Neuron (in vitro differentiated cells): ENCODE measurements at regions not wholly inside any gene's neighbourhood (a gene's known extent, or its start where the extent isn't known, plus 50 kb on each side); places are given as distances from the start of the nearest gene placed in this dataset.

Source experiments
- H2AFZ ChIP-seq: one replicate; pipeline ENCODE4 v1.6.1; 2013; ENCODE audit warnings: low read depth, mild to moderate bottlenecking, inconsistent platforms, low read length, moderate library complexity
- H3K27me3 ChIP-seq: one replicate; pipeline ENCODE4 v1.6.1; 2013; ENCODE audit warnings: low read length; ENCODE audit not compliant: insufficient read depth
- H3K36me3 ChIP-seq: one replicate; pipeline ENCODE4 v1.6.1; 2013; ENCODE audit warnings: low read length; ENCODE audit not compliant: insufficient read depth
- H3K4me1 ChIP-seq: one replicate; pipeline ENCODE4 v1.6.1; 2013; ENCODE audit warnings: low read length; ENCODE audit not compliant: insufficient read depth
- H3K4me3 ChIP-seq: 2 replicates; pipeline ENCODE4 v1.5.1; 2013; ENCODE audit warnings: mild to moderate bottlenecking, low read length, moderate library complexity
- H3K9me3 ChIP-seq: one replicate; pipeline ENCODE4 v1.6.1; 2013; ENCODE audit warnings: low read length

DNA sequence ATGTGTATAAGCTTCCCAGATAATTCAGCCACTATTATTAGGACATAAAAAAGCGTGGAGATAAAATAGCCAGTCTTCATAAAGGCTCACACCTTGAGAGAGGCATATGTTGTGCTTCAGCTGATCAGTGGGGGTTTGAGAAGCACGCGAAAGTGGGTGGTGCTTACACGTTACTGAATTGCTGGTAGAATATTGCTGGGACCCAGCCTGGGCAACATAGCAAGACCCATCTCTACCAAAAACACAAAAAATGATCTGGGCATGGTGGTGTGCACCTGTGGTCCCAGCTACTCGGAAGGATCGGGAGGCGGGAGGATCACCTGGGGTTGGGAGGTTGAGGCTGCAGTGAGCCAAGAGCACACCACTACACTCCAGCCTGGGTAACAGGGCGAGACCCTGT is 74.9 kb upstream of the MBOAT2 start:
- H3K27me3 ChIP-seq: no peaks in the 10 kb centered on the region
- H2AFZ ChIP-seq: no peak overlapping the region
- no peaks in the 10 kb centered on the region for H3K36me3 ChIP-seq
- H3K4me1 ChIP-seq: no peaks in the 10 kb centered on the region
- H3K4me3 ChIP-seq: no peak overlapping the region
- peaks cover 4% of the 10 kb centered on the region for H3K9me3 ChIP-seq

DNA sequence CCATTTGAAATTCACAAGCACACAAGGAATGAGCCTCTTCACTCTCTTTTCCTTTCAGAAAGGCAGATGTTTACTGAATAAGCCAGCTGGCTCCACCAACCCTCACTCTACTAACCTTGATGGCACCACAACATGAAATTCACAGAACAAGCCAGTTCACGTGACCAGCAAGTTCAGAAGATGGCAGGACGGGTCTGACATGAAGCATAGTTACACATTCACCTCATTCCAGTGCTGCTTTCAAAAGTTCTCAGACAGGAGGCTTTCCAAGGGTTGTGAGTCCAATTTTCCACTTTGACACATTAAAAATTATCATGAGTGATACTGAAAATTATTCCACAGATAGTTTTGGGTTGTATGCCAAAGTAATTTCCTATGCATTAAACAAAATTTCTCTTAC is 74.2 kb upstream of the MBOAT2 start:
- H3K36me3 ChIP-seq: no peaks in the 10 kb centered on the region
- no peaks in the 10 kb centered on the region for H3K27me3 ChIP-seq
- H2AFZ ChIP-seq: no peak overlapping the region
- H3K4me1 ChIP-seq: no peaks in the 10 kb centered on the region
- H3K9me3 ChIP-seq: peaks cover 4% of the 10 kb centered on the region
- H3K4me3 ChIP-seq: no peak overlapping the region

DNA sequence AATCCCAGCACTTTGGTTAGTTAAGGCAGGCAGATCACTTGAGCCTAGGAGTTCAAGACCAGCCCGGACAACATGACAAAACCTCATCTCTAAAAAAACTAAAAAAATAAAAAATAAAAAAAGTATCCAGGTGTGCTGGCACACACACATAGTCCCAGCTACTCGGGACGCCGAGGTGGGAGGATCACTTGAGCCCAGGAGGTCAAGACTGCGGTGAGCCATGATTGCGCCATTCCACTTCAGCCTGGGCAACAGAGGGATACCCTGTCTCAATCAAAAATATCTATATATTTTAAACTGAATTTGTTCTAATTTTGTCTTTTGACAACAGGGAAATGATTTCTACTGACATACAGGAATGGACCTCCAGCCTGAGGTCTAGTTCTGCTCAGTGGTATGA is 73.3 kb upstream of the MBOAT2 start:
- H3K4me3 ChIP-seq: no peak overlapping the region
- H3K9me3 ChIP-seq: peaks cover 4% of the 10 kb centered on the region
- no peaks in the 10 kb centered on the region for H3K36me3 ChIP-seq
- no peaks in the 10 kb centered on the region for H3K4me1 ChIP-seq
- H3K27me3 ChIP-seq: no peaks in the 10 kb centered on the region
- no peak overlapping the region for H2AFZ ChIP-seq

DNA sequence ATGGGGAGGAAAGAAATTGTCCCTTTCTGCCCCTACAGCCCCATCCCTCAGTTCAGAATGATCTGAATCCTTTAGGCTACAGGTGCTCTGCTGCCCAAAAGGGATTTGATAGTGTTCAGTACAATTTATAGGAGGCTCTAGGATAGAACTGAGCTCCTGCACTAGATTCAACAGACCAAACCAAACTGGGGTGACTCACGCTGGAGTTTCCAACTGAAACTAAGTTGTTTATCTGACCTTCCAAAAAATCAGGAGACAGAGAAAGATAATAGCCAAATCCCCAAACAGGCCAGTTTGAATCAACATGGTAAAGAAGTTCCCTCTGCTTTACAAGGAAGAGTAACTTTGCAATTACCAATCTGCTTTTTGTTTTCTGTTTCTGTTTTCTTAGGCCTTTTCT is 72.7 kb upstream of the MBOAT2 start:
- no peaks in the 10 kb centered on the region for H3K27me3 ChIP-seq
- no peaks in the 10 kb centered on the region for H3K36me3 ChIP-seq
- no peak overlapping the region for H2AFZ ChIP-seq
- H3K4me3 ChIP-seq: no peak overlapping the region
- no peaks in the 10 kb centered on the region for H3K9me3 ChIP-seq
- no peaks in the 10 kb centered on the region for H3K4me1 ChIP-seq

DNA sequence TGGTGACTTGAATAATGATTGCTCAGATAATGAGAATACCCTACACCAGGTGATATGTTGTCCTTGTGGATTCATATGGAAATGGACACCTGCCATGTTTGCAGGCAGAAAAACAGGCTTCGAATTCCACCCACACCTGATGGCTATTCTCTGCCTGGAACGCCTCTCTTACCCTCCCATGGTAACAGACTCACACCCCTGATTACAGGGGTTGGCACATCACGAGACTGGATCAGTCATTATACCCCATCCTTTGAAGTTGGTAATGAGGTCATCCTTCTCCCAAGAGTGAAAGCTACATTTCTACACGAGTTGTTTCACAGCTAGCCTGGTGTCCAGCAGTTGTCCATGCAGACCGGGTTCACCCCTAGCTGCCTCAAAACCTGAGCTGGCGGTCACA is 71.4 kb upstream of the MBOAT2 start:
- Histone ChIP-seq H3K9me3 (no peaks in the 10 kb centered on the region), H3K4me3 (no peak overlapping the region), H3K36me3 (no peaks in the 10 kb centered on the region)

DNA sequence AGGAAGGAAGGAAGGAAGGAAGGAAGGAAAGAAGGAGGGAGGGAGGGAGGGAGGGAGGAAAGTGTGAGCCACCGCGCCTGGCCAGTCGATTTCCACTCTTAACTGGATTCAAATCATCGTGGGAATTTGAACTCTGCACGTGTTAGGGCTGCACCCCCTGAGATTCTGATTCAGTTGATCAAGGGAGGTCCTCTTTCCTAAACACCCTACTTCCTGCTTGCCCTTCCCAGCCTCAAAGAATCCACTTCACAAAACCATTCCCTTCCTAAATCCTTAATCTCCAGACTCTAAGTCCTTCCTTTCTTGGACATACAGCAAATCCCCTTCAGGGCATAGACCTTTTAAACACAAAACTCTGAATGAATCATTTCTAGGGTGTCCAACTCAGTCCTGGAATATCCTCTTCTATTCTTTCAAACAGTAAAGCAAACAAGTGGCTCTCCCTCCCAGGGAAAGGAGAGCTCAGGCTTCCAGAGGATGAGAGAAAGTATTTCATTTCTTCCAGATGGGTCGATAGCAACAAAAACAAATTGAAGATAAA is 68.2 kb upstream of the MBOAT2 start:
- H3K4me3 ChIP-seq: no peak overlapping the region
- H3K4me1 ChIP-seq: no peaks in the 10 kb centered on the region
- H2AFZ ChIP-seq: no peak overlapping the region
- no peaks in the 10 kb centered on the region for H3K36me3 ChIP-seq
- H3K9me3 ChIP-seq: no peaks in the 10 kb centered on the region
- no peaks in the 10 kb centered on the region for H3K27me3 ChIP-seq

More for the DNA sequence above, 71.4 kb upstream of the MBOAT2 start:
- Histone ChIP-seq H3K27me3 (no peaks in the 10 kb centered on the region), H3K4me1 (no peaks in the 10 kb centered on the region), H2AFZ (no peak overlapping the region)

DNA sequence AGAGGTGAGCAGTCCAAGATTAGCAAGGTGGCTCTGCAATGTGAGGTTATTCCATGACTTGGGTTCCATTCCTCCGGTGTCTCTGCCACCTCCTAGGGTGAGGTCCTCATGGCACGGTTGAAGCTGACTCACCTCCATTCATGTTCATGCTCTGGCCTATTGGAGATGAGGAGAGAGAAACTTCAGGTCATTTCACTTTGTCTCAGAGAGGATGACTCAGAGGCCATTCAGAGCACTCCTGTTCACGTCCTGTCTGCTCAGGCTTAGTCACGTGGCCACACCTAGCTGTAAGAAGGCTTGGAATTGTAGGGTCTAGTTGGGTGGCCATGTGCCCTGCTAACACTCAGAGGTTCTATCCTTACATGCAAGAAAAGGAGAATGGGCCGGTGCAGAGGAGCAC is 67.5 kb upstream of the MBOAT2 start:
- no peaks in the 10 kb centered on the region for H3K36me3 ChIP-seq
- no peak overlapping the region for H3K4me3 ChIP-seq
- H3K9me3 ChIP-seq: no peaks in the 10 kb centered on the region
- H3K27me3 ChIP-seq: no peaks in the 10 kb centered on the region
- H2AFZ ChIP-seq: no peak overlapping the region
- H3K4me1 ChIP-seq: no peaks in the 10 kb centered on the region

DNA sequence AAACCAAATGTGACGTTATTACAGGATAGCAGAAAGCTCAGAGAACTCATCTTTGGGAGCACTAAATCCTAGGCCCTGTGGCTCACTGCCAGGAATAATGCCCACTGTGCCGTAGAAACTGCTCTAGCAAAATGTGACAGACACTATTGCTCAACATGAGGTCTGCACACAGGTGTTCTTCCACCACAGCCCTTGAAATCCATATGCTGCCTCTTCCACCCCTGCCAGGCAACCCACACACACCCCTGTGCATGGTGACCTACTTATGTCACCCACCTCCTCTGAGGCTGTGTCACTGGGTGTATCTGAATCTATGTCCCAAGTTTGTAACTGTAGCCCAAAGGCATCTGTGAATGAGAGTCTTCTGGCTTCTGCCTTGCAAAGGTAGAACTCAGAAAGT is 66.1 kb upstream of the MBOAT2 start:
- no peaks in the 10 kb centered on the region for H3K36me3 ChIP-seq

DNA sequence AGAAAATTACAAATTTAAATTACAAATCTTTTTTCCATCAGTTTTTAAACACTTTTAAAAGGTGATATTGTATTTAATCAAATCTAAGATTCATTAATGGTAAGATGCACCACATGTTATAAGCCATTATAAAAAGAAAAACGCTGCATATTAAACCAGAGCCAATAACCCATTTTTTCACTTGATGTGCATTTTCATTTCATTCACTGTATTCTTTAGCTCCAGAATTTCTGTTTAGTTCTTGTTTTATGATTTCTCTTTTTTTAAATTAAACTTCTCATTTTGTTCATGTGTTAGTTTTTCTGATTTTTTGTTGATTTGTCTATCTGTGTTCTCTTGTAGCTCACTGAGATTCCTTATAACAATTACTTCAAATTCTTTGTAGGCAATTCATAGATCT is 62.4 kb upstream of the MBOAT2 start:
- Histone ChIP-seq H2AFZ (no peak overlapping the region), H3K36me3 (no peaks in the 10 kb centered on the region), H3K9me3 (no peaks in the 10 kb centered on the region), H3K4me3 (no peak overlapping the region), H3K27me3 (no peaks in the 10 kb centered on the region), H3K4me1 (no peaks in the 10 kb centered on the region)

More for the DNA sequence above, 66.1 kb upstream of the MBOAT2 start:
- Histone ChIP-seq H3K4me3 (no peak overlapping the region), H2AFZ (no peak overlapping the region), H3K4me1 (no peaks in the 10 kb centered on the region), H3K27me3 (no peaks in the 10 kb centered on the region), H3K9me3 (no peaks in the 10 kb centered on the region)

DNA sequence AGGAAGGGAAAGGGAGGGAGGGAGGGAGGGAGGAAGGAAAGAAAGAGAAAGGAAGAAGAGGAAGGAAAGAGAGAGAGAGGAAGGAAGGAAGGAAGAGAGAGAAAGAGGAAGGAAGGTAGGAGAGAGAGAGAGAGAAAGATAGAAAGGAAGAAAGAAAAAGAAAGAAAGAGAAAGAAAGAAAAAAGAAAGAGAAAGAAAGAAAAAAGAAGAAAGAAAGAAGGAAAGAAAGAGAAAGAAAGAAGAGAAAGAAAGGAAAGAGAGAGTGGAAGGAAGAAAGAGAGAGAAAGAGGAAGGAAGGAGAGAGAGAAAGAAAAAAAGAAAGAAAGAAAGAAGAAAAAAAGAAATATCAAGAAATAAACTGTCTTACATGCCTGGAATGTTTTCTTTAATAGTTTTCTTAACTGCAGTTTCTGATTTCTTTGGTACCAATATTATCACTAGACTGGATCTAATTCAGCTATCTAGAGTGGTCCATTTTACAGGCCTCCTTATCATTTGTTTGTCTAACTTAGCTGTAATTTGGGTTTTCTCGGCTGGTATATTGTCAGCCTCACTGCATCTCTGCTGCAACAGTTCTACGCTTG is 59.6 kb upstream of the MBOAT2 start:
- Histone ChIP-seq H2AFZ (no peak overlapping the region), H3K27me3 (no peaks in the 10 kb centered on the region), H3K36me3 (no peaks in the 10 kb centered on the region), H3K4me1 (no peaks in the 10 kb centered on the region), H3K4me3 (no peak overlapping the region), H3K9me3 (peaks cover 2% of the 10 kb centered on the region)

DNA sequence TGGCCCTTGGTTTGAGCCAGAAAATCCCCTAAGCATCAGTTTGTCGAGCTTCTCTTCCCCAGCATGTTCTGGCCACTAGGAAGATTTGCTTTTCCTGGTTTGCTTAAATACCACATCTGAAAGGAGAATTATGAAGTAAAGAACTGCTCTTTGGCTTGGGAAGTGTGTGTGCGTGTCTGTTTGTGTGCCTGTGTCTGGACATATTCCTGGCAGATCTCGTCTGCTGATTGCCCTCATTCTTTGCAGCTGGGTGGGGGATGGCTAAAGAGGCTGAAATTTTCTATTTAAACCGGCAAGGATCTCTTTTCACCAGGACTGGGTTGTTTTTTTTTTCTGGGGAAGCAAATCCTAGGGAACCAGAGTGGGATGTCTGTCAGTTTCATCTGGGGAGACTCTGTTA is 57.3 kb upstream of the MBOAT2 start:
- no peak overlapping the region for H2AFZ ChIP-seq
- H3K4me1 ChIP-seq: no peaks in the 10 kb centered on the region
- no peaks in the 10 kb centered on the region for H3K36me3 ChIP-seq
- peaks cover 2% of the 10 kb centered on the region for H3K9me3 ChIP-seq
- H3K4me3 ChIP-seq: no peak overlapping the region
- no peaks in the 10 kb centered on the region for H3K27me3 ChIP-seq

DNA sequence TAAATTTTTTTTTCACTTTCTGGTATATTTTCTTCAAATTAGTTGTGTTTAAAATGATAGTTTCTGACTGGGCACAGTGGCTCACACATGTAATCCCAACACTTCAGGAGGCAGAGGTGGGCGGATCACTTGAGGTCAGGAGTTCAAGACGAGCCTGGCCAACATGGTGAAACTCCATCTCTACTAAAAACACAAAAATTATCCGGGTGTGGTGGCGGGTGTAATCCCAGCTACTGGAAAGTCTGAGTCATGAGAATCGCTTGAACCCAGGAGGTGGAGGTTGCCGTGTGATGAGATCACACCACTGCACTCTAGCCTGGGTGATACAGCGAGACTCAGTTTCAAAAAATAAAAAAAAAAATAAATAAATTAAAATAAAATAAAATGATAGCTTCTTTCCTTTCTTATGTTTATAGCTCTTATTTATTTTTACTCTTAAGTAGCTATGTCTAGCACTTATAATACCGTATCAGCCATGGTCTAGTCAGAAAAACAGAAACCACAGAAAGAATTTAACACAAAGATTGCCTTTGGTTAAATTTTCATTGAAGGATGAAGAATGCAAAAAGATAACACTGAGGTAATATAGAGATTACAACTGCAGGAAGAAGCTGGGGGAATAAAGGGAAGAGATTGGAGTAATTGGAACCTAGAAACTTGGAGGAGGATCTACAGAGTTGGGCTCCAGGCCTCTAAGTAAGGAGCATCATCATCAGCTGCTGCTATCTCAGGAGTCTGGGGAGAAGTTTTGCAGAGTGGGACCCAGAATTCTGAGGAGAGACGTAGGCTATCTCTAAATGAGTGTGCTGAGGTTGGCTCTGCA is 54.7 kb upstream of the MBOAT2 start:
- Histone ChIP-seq H3K4me3 (no peak overlapping the region), H3K36me3 (no peaks in the 10 kb centered on the region), H3K27me3 (no peaks in the 10 kb centered on the region), H2AFZ (no peak overlapping the region), H3K4me1 (no peaks in the 10 kb centered on the region), H3K9me3 (peaks cover 2% of the 10 kb centered on the region)

DNA sequence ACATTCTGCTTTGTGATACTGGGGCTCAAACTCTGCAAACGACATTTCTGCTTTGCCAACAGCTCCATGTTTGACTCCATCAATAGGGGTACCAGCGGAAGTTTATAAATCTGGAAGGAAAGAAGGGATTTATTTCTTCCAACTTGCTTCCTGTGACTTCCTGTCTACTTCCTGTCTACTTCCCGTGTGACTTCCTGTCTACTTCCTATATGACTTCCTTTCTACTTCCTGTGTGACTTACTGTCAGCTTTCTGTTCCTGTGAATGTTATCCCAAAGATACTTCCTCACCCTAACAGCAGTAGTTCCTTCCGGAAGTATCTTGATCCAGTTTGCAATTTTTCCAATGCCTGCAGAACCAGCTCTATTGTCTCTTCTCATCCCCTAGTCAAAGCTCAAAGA is 52.0 kb upstream of the MBOAT2 start:
- no peak overlapping the region for H2AFZ ChIP-seq
- peaks cover 2% of the 10 kb centered on the region for H3K9me3 ChIP-seq
- H3K36me3 ChIP-seq: no peaks in the 10 kb centered on the region
- H3K4me1 ChIP-seq: no peaks in the 10 kb centered on the region
- H3K27me3 ChIP-seq: no peaks in the 10 kb centered on the region
- H3K4me3 ChIP-seq: no peak overlapping the region
